A549 (cell line): ENCODE measurements at regions not wholly inside any gene's neighbourhood (a gene's known extent, or its start where the extent isn't known, plus 50 kb on each side); places are given as distances from the start of the nearest gene placed in this dataset.

ENCODE experiments used
- CHD2 ChIP-seq: fragments of 150-350 bp; IDR thresholded peaks from 2 replicates; pipeline ENCODE4 v1.6.1; 2014; ENCODE audit warnings: low read length; ENCODE audit not compliant: partially characterized antibody
- CHD4 ChIP-seq: fragments of 200-600 bp; sonication (generic); IDR thresholded peaks from 2 replicates; pipeline ENCODE4 v1.6.1; 2016; ENCODE audit warnings: antibody characterized with exemption, mild to moderate bottlenecking, borderline replicate concordance
- CTCF ChIP-seq: fragments of >200 bp; sonication (Bioruptor Twin); formaldehyde crosslinking; IDR thresholded peaks from 3 replicates; pipeline ENCODE4 v1.5.1; 2016
- ELK1 ChIP-seq: fragments of 150-350 bp; IDR thresholded peaks from 2 replicates; pipeline ENCODE4 v1.6.1; 2014; ENCODE audit warnings: low read depth, mild to moderate bottlenecking, low read length
- ESRRA ChIP-seq: fragments of 150-350 bp; IDR thresholded peaks from 2 replicates; pipeline ENCODE4 v1.6.1; 2014; ENCODE audit warnings: mild to moderate bottlenecking, low read length, borderline replicate concordance
- HDAC2 ChIP-seq: fragments of 200-600 bp; sonication (generic); IDR thresholded peaks from 2 replicates; pipeline ENCODE4 v1.6.1; 2016
- KDM1A ChIP-seq: fragments of 200-600 bp; sonication (generic); IDR thresholded peaks from 2 replicates; pipeline ENCODE4 v1.6.1; 2016; ENCODE audit warnings: low read depth, mild to moderate bottlenecking
- MAFK ChIP-seq: fragments of 450-650 bp; IDR thresholded peaks from 2 replicates; pipeline ENCODE4 v1.6.1; 2014; ENCODE audit not compliant: partially characterized antibody
- MYC ChIP-seq: IDR thresholded peaks from 2 replicates; pipeline ENCODE4 v1.6.1; 2012; ENCODE audit warnings: mild to moderate bottlenecking, inconsistent platforms, low read length, improper control_type of control experiment, borderline replicate concordance
- PBX3 ChIP-seq: IDR thresholded peaks from 2 replicates; pipeline ENCODE4 v1.6.1; 2012
- PHF8 ChIP-seq: fragments of 200-600 bp; sonication (generic); IDR thresholded peaks from 2 replicates; pipeline ENCODE4 v1.6.1; 2016; ENCODE audit warnings: low read depth, mild to moderate bottlenecking, antibody characterized with exemption, moderate library complexity, borderline replicate concordance
- POLR2A ChIP-seq: IDR thresholded peaks from 2 replicates; pipeline ENCODE4 v1.6.1; 2012; ENCODE audit warnings: mild to moderate bottlenecking, low read length
- TF ChIP-seq, protein P1 (sequence below): IDR thresholded peaks from 2 replicates; pipeline ENCODE4 v1.6.1; 2012

- no peak for TF ChIP-seq HDAC2
- TF ChIP-seq ELK1, result no peak
- TF ChIP-seq POLR2A, result no peak
- no peak for TF ChIP-seq PHF8
- no peak for TF ChIP-seq KDM1A
- TF ChIP-seq CTCF, result no peak
- TF ChIP-seq, protein P1, sequence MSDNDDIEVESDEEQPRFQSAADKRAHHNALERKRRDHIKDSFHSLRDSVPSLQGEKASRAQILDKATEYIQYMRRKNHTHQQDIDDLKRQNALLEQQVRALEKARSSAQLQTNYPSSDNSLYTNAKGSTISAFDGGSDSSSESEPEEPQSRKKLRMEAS, result no peak
- TF ChIP-seq MYC, result no peak
- TF ChIP-seq CHD2, result no peak
- no peak for TF ChIP-seq CHD4
- TF ChIP-seq ESRRA, result no peak
- TF ChIP-seq PBX3, result no peak
- no peak for TF ChIP-seq MAFK
These were observed 515.3 kb upstream of the SGCG start for GRCh38 chr13:22665506-22665905.
